ENCODE measurements at regions not wholly inside any gene's neighbourhood (a gene's known extent, or its start where the extent isn't known, plus 50 kb on each side); places are given as distances from the start of the nearest gene placed in this dataset.

DNA sequence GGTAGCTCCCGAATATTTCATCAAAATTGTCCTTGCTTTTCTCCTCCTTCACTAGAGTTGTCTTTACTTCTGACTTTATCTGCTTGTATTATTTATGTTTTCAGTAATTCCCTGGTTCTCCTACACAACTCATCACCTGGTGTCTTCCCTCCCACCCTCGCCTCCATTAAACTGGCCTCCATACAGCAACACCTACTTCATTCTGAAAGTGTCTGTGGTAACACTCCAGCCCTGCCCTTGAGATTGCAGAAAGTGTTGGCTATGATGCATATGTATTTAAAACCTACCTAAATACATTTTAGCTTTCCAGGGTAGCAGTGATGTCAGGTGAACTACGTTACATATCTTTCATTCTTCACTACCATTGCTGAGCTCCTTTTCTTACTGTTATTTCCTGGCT, 833.3 kb upstream of the LRRN3 start:
- Histone ChIP-seq H4K5ac (ENCODE audit: low read depth, low read length) (no peak overlapping the region), H3K27me3 (ENCODE audit: control insufficient read depth, insufficient read depth, low read length) (no peaks in the 10 kb centered on the region), H4K20me1 (ENCODE audit: insufficient read depth, low read length) (no peaks in the 10 kb centered on the region), H3K4ac (ENCODE audit: low read depth, low read length) (no peak overlapping the region), H2BK20ac (ENCODE audit: low read depth, low read length) (no peak overlapping the region), H3K9ac (ENCODE audit: low read depth, low read length) (no peak overlapping the region), H3K9me3 (ENCODE audit: control insufficient read depth, insufficient read depth, low read length) (no peaks in the 10 kb centered on the region), H3K4me1 (ENCODE audit: control insufficient read depth, insufficient read depth, low read length) (no peaks in the 10 kb centered on the region), H3K23ac (ENCODE audit: low read depth, low read length) (no peak overlapping the region), H2AK9ac (replicated peaks; ENCODE audit: low read depth, low read length, poor library complexity) (no peak overlapping the region), H2BK15ac (ENCODE audit: low read depth, low read length) (no peak overlapping the region), H2BK120ac (ENCODE audit: low read depth, low read length) (no peak overlapping the region), H3K9me1 (ENCODE audit: insufficient read depth, low read length) (no peaks in the 10 kb centered on the region), H3K14ac (replicated peaks; ENCODE audit: low read depth, low read length) (no peak overlapping the region), H2BK5ac (ENCODE audit: low read depth, low read length, poor library complexity, severe bottlenecking) (no peak overlapping the region), H3K56ac (ENCODE audit: extremely low read depth, insufficient read depth, low read length) (no peak overlapping the region), H3K18ac (ENCODE audit: low read depth, low read length) (no peak overlapping the region), H4K8ac (ENCODE audit: low read depth in 2 of 2, low read length in 2 of 2) (no peak overlapping the region), H3K79me1 (ENCODE audit: low read depth in 1 of 2, low read length in 2 of 2) (no peaks in the 10 kb centered on the region), H3K36me3 (ENCODE audit: control insufficient read depth, insufficient read depth, low read length) (no peaks in the 10 kb centered on the region), H2AFZ (replicated peaks; ENCODE audit: low read length, poor library complexity) (no peak overlapping the region), H4K91ac (ENCODE audit: insufficient read depth, low read depth, low read length) (no peak overlapping the region), H3K27ac (ENCODE audit: insufficient read depth, low read length) (no peak overlapping the region), H3K4me3 (ENCODE audit: insufficient read depth, low read depth, low read length) (no peak overlapping the region), H2AK5ac (ENCODE audit: low read depth, low read length) (no peak overlapping the region), H3K4me2 (ENCODE audit: low read depth, low read length) (no peak overlapping the region)
- ChIA-PET CTCF (no interaction called here), POLR2A (ENCODE audit: unreplicated experiment) (no interaction called here)
- ATAC-seq (ENCODE audit: low read depth) (no peak), DNase-seq (no peak)
- intact Hi-C loops (cut with micrococcal nuclease), result no loop called here
- in situ Hi-C loops (cut with MboI; ENCODE audit: low sequenced_read_pairs), result no loop called here
- no TSS peak for BruUV-seq (replicated peaks)
- dilution Hi-C loops (cut with HindIII; ENCODE audit: low sequenced_read_pairs, unreplicated experiment), result no loop called here
- WGBS, 2 experiments (ENCODE audit: extremely low coverage in 2 of 2, insufficient read length in 1 of 2), result no CpG with 5 or more reads among the region's 3 CpGs
- no peak for TF ChIP-seq RAD21 (IDR thresholded peaks at IDR 0.05; ENCODE audit: low read length)
- TF ChIP-seq, protein P1, sequence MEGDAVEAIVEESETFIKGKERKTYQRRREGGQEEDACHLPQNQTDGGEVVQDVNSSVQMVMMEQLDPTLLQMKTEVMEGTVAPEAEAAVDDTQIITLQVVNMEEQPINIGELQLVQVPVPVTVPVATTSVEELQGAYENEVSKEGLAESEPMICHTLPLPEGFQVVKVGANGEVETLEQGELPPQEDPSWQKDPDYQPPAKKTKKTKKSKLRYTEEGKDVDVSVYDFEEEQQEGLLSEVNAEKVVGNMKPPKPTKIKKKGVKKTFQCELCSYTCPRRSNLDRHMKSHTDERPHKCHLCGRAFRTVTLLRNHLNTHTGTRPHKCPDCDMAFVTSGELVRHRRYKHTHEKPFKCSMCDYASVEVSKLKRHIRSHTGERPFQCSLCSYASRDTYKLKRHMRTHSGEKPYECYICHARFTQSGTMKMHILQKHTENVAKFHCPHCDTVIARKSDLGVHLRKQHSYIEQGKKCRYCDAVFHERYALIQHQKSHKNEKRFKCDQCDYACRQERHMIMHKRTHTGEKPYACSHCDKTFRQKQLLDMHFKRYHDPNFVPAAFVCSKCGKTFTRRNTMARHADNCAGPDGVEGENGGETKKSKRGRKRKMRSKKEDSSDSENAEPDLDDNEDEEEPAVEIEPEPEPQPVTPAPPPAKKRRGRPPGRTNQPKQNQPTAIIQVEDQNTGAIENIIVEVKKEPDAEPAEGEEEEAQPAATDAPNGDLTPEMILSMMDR (conservative IDR thresholded peaks at IDR 0.05; ENCODE audit: low read depth, low read length), result no peak
- TF ChIP-seq BHLHE40 (IDR thresholded peaks at IDR 0.05; ENCODE audit: low read depth, low read length), result no peak
- TF ChIP-seq CEBPB (IDR thresholded peaks at IDR 0.05; ENCODE audit: low read depth, low read length), result no peak
- no peak for TF ChIP-seq RFX5 (IDR thresholded peaks at IDR 0.05; ENCODE audit: low read depth, low read length)
- no peak for TF ChIP-seq MAFK (IDR thresholded peaks at IDR 0.05; ENCODE audit: low read depth, low read length)
- no peak for TF ChIP-seq MXI1 (IDR thresholded peaks at IDR 0.05; ENCODE audit: borderline replicate concordance, low read depth, low read length)
- no peak for TF ChIP-seq SMC3 (IDR thresholded peaks at IDR 0.05; ENCODE audit: low read depth, low read length)
- no peak for TF ChIP-seq MAZ (IDR thresholded peaks at IDR 0.05; ENCODE audit: borderline replicate concordance, low read depth, low read length)
- TF ChIP-seq CHD1 (IDR thresholded peaks at IDR 0.05; ENCODE audit: low read depth, low read length), result no peak
- no peak for TF ChIP-seq NFE2L2 (IDR thresholded peaks at IDR 0.05; ENCODE audit: low read depth, low read length)
- TF ChIP-seq, protein P2, sequence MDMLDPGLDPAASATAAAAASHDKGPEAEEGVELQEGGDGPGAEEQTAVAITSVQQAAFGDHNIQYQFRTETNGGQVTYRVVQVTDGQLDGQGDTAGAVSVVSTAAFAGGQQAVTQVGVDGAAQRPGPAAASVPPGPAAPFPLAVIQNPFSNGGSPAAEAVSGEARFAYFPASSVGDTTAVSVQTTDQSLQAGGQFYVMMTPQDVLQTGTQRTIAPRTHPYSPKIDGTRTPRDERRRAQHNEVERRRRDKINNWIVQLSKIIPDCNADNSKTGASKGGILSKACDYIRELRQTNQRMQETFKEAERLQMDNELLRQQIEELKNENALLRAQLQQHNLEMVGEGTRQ (IDR thresholded peaks at IDR 0.05; ENCODE audit: low read depth, low read length), result no peak
- TF ChIP-seq, protein P3, sequence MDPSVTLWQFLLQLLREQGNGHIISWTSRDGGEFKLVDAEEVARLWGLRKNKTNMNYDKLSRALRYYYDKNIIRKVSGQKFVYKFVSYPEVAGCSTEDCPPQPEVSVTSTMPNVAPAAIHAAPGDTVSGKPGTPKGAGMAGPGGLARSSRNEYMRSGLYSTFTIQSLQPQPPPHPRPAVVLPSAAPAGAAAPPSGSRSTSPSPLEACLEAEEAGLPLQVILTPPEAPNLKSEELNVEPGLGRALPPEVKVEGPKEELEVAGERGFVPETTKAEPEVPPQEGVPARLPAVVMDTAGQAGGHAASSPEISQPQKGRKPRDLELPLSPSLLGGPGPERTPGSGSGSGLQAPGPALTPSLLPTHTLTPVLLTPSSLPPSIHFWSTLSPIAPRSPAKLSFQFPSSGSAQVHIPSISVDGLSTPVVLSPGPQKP (IDR thresholded peaks at IDR 0.05; ENCODE audit: borderline replicate concordance, low read depth, low read length), result no peak
- TF ChIP-seq RCOR1 (IDR thresholded peaks at IDR 0.05; ENCODE audit: insufficient replicate concordance, low read length), result no peak
- no peak for TF ChIP-seq POLR2A (IDR thresholded peaks at IDR 0.05; ENCODE audit: low read depth, low read length)
- TF ChIP-seq FOS (IDR thresholded peaks at IDR 0.05; ENCODE audit: low read depth, low read length), result no peak
